Suppressor macrophage (primary cell): ENCODE measurements at regions not wholly inside any gene's neighbourhood (a gene's known extent, or its start where the extent isn't known, plus 50 kb on each side); places are given as distances from the start of the nearest gene placed in this dataset.
A peak's percentile ranks its signal among the peaks of the same experiment; 100 is the strongest.

Experiments used
- DNase-seq, 4 experiments: peaks; one replicate each; pipeline ENCODE4 v3.0.0-alpha.2; 2020 to 2022

GRCh38 chr3:56862352-56863062 lies 60.8 kb upstream of the ARHGEF3 start:
- peak in 2 of 4 experiments; percentile 38 to 56 for DNase-seq

- no peak for DNase-seq
These were observed 59.8 kb upstream of the ARHGEF3 start for GRCh38 chr3:56861511-56861910.

- no peak for DNase-seq
These were observed 59.2 kb upstream of the ARHGEF3 start for GRCh38 chr3:56860939-56861338.

GRCh38 chr3:56860351-56860750 lies 58.6 kb upstream of the ARHGEF3 start:
- no peak for DNase-seq

- no peak for DNase-seq
These were observed 56.6 kb upstream of the ARHGEF3 start for GRCh38 chr3:56858331-56858730.

GRCh38 chr3:56857178-56857577 lies 55.4 kb upstream of the ARHGEF3 start:
- no peak for DNase-seq

- no peak for DNase-seq
These were observed 55.0 kb upstream of the ARHGEF3 start for GRCh38 chr3:56856752-56857151.

- DNase-seq, result peak; percentile 29 to 66 (median 62)
These were observed 54.2 kb upstream of the ARHGEF3 start for GRCh38 chr3:56855856-56856512.

GRCh38 chr3:56854856-56855611 lies 53.3 kb upstream of the ARHGEF3 start:
- DNase-seq, result no peak

GRCh38 chr3:56851966-56852884 lies 50.5 kb upstream of the ARHGEF3 start:
- no peak for DNase-seq
